H1 (cell line): ENCODE measurements at regions not wholly inside any gene's neighbourhood (a gene's known extent, or its start where the extent isn't known, plus 50 kb on each side); places are given as distances from the start of the nearest gene placed in this dataset.

ENCODE experiments used
- CHD7 ChIP-seq: fragments of 300-600 bp; sonication (generic); IDR thresholded peaks from 2 replicates; pipeline ENCODE4 v1.7.1; 2012; ENCODE audit warnings: low read length, moderate library complexity, mild to moderate bottlenecking, inconsistent platforms; ENCODE audit not compliant: insufficient replicate concordance
- RAD21 ChIP-seq, 2 experiments: IDR thresholded peaks in 1 of 2; conservative IDR thresholded peaks in 1 of 2; 2 replicates each; pipeline ENCODE4 v1.6.1; 2011; ENCODE audit warnings: low read depth in 2 of 2, low read length in 2 of 2, improper control_type of control experiment in 1 of 2, inconsistent platforms in 1 of 2, mild to moderate bottlenecking in 1 of 2, moderate library complexity in 1 of 2
- TF ChIP-seq, protein P1 (sequence below): IDR thresholded peaks from 2 replicates; pipeline ENCODE4 v1.6.1; 2012; ENCODE audit warnings: inconsistent platforms

- TF ChIP-seq CHD7 (no peak), RAD21 (IDR thresholded peaks at IDR 0.05 in 1 of 2, conservative IDR thresholded peaks at IDR 0.05 in 1 of 2; ENCODE audit: low read depth in 2 of 2, low read length in 2 of 2) (no peak)
- TF ChIP-seq, protein P1, sequence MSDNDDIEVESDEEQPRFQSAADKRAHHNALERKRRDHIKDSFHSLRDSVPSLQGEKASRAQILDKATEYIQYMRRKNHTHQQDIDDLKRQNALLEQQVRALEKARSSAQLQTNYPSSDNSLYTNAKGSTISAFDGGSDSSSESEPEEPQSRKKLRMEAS, result no peak
These were observed 194.6 kb downstream of the GAS1 start (continued) for GRCh38 chr9:86752733-86753132.
